HFFc6 (cell line): ENCODE measurements at regions not wholly inside any gene's neighbourhood (a gene's known extent, or its start where the extent isn't known, plus 50 kb on each side); places are given as distances from the start of the nearest gene placed in this dataset.

ENCODE experiments used
- DNase-seq: peaks from one replicate; pipeline ENCODE4 v3.0.0-alpha.2; 2018
- H3K27ac Mint-ChIP-seq: 2 replicates; pipeline ENCODE4 v1.8.0; 2020; ENCODE audit warnings: mild to moderate bottlenecking, mixed read lengths
- H3K27me3 Mint-ChIP-seq: 2 replicates; pipeline ENCODE4 v1.8.0; 2021; ENCODE audit warnings: mild to moderate bottlenecking, moderate library complexity, mixed read lengths; ENCODE audit not compliant: insufficient read depth
- H3K36me3 Mint-ChIP-seq: 2 replicates; pipeline ENCODE4 v1.8.0; 2021; ENCODE audit warnings: low read depth, mixed read lengths
- H3K4me1 Mint-ChIP-seq: 2 replicates; pipeline ENCODE4 v1.8.0; 2020; ENCODE audit warnings: low read depth, mixed read lengths
- H3K4me3 Mint-ChIP-seq: 2 replicates; pipeline ENCODE4 v1.8.0; 2020; ENCODE audit warnings: mild to moderate bottlenecking, moderate library complexity, mixed read lengths
- H3K9me3 Mint-ChIP-seq: 2 replicates; pipeline ENCODE4 v1.8.0; 2020; ENCODE audit warnings: mild to moderate bottlenecking, mixed read lengths
- CTCF ChIP-seq: fragments of 200-600 bp; sonication (generic); IDR thresholded peaks from 2 replicates; pipeline ENCODE4 v1.5.0; 2021; ENCODE audit warnings: antibody characterized with exemption, mild to moderate bottlenecking

- Mint-ChIP-seq H3K27ac (no peak overlapping the region), H3K27me3 (no peaks in the 10 kb centered on the region; the same call in 1 of the 2 replicates), H3K4me1 (no peaks in the 10 kb centered on the region), H3K9me3 (peaks cover 33% of the 10 kb centered on the region), H3K4me3 (no peak overlapping the region), H3K36me3 (no peaks in the 10 kb centered on the region)
- no peak for TF ChIP-seq CTCF
- DNase-seq, result no peak
These were observed 276.3 kb upstream of the RAG2 start for GRCh38 chr11:36874291-36874690.

- H3K27me3 Mint-ChIP-seq, result no peaks in the 10 kb centered on the region; the same call in none of the 2 replicates
- no peak overlapping the region for H3K4me3 Mint-ChIP-seq
- H3K27ac Mint-ChIP-seq, result no peak overlapping the region
- TF ChIP-seq CTCF, result no peak
- H3K36me3 Mint-ChIP-seq, result peaks cover 4% of the 10 kb centered on the region; the same call in 1 of the 2 replicates
- no peak for DNase-seq
- no peaks in the 10 kb centered on the region for H3K4me1 Mint-ChIP-seq
- H3K9me3 Mint-ChIP-seq, result peaks cover 54% of the 10 kb centered on the region
These were observed 272.3 kb upstream of the RAG2 start for GRCh38 chr11:36870361-36870760.

- H3K4me3 Mint-ChIP-seq, result no peak overlapping the region
- peaks cover 4% of the 10 kb centered on the region; the same call in 1 of the 2 replicates for H3K36me3 Mint-ChIP-seq
These were observed 270.3 kb upstream of the RAG2 start for GRCh38 chr11:36868380-36868779.

GRCh38 chr11:36865846-36866245 is 267.8 kb upstream of the RAG2 start:
- H3K4me3 Mint-ChIP-seq, result no peak overlapping the region
- no peaks in the 10 kb centered on the region; the same call in 1 of the 2 replicates for H3K27me3 Mint-ChIP-seq
- H3K27ac Mint-ChIP-seq, result no peak overlapping the region
- no peaks in the 10 kb centered on the region for H3K4me1 Mint-ChIP-seq
- peaks cover 49% of the 10 kb centered on the region for H3K9me3 Mint-ChIP-seq
- DNase-seq, result no peak
- H3K36me3 Mint-ChIP-seq, result peaks cover 4% of the 10 kb centered on the region; the same call in 1 of the 2 replicates
- no peak for TF ChIP-seq CTCF

More at GRCh38 chr11:36868380-36868779, 270.3 kb upstream of the RAG2 start:
- DNase-seq, result no peak
- Mint-ChIP-seq H3K9me3 (peaks cover 44% of the 10 kb centered on the region), H3K4me1 (no peaks in the 10 kb centered on the region), H3K27ac (no peak overlapping the region), H3K27me3 (no peaks in the 10 kb centered on the region; the same call in 1 of the 2 replicates)
- TF ChIP-seq CTCF, result no peak

- Mint-ChIP-seq H3K27me3 (no peaks in the 10 kb centered on the region), H3K36me3 (no peaks in the 10 kb centered on the region), H3K4me3 (no peak overlapping the region), H3K4me1 (no peaks in the 10 kb centered on the region), H3K27ac (no peak overlapping the region), H3K9me3 (peaks cover 47% of the 10 kb centered on the region)
- no peak for DNase-seq
- no peak for TF ChIP-seq CTCF
These were observed 256.8 kb upstream of the RAG2 start for GRCh38 chr11:36854875-36855274.

- Mint-ChIP-seq H3K4me1 (no peaks in the 10 kb centered on the region), H3K4me3 (no peak overlapping the region), H3K36me3 (no peaks in the 10 kb centered on the region), H3K9me3 (peaks cover 45% of the 10 kb centered on the region), H3K27me3 (no peaks in the 10 kb centered on the region; the same call in 1 of the 2 replicates), H3K27ac (no peak overlapping the region)
- DNase-seq, result no peak
- TF ChIP-seq CTCF, result no peak
These were observed 250.6 kb upstream of the RAG2 start for GRCh38 chr11:36848660-36849059.
